Liver (tissue), 8 donors: ENCODE measurements at regions not wholly inside any gene's neighbourhood (a gene's known extent, or its start where the extent isn't known, plus 50 kb on each side); places are given as distances from the start of the nearest gene placed in this dataset.

ENCODE experiments used
- DNase-seq: peaks from one replicate; pipeline ENCODE4 v3.0.0-alpha.2; 2017; ENCODE audit warnings: low spot score
- H3K27ac ChIP-seq, 2 donors: one replicate each; pipeline ENCODE4 v1.7.0; 2013; ENCODE audit warnings: inconsistent platforms in 2 of 2, low read length in 2 of 2, control low read depth in 1 of 2, low read depth in 1 of 2, mild to moderate bottlenecking in 1 of 2
- H3K27me3 ChIP-seq, 4 donors: one replicate each; pipeline versions ENCODE4 v1.6.1 to v1.7.0; 2013; ENCODE audit warnings: low read length in 3 of 4, inconsistent platforms in 1 of 4, mild to moderate bottlenecking in 1 of 4, moderate library complexity in 1 of 4; ENCODE audit not compliant: control insufficient read depth in 4 of 4, insufficient read depth in 4 of 4
- H3K36me3 ChIP-seq, 4 donors: one replicate each; pipeline versions ENCODE4 v1.6.1 to v1.7.0; 2013; ENCODE audit warnings: low read length in 3 of 4, mild to moderate bottlenecking in 3 of 4, low read depth in 1 of 4, moderate library complexity in 1 of 4; ENCODE audit not compliant: control insufficient read depth in 4 of 4, insufficient read depth in 3 of 4
- H3K4me1 ChIP-seq, 4 donors: one replicate each; pipeline versions ENCODE4 v1.6.1 to v1.7.0; 2013; ENCODE audit warnings: low read length in 3 of 4, mild to moderate bottlenecking in 3 of 4, moderate library complexity in 1 of 4; ENCODE audit not compliant: control insufficient read depth in 4 of 4, insufficient read depth in 4 of 4
- H3K4me3 ChIP-seq, 3 donors: one replicate each; pipeline versions ENCODE4 v1.6.1 to v1.7.0; 2013; ENCODE audit warnings: low read length in 3 of 3, control low read depth in 1 of 3, low read depth in 1 of 3, mild to moderate bottlenecking in 1 of 3
- H3K9ac ChIP-seq, 2 donors: one replicate each; pipeline ENCODE4 v1.7.0; 2013; ENCODE audit warnings: low read length in 2 of 2, mild to moderate bottlenecking in 2 of 2, moderate library complexity in 2 of 2, control low read depth in 1 of 2, low read depth in 1 of 2
- H3K9me3 ChIP-seq, 4 donors: one replicate each; pipeline versions ENCODE4 v1.6.1 to v1.7.0; 2013; ENCODE audit warnings: low read length in 3 of 4; ENCODE audit not compliant: control insufficient read depth in 4 of 4
- ATF3 ChIP-seq: IDR thresholded peaks from 2 replicates; pipeline ENCODE4 v1.6.1; 2016; ENCODE audit warnings: antibody characterized with exemption
- CTCF ChIP-seq: fragments of 150-350 bp; IDR thresholded peaks from 2 replicates; pipeline ENCODE4 v1.5.1; 2017; ENCODE audit warnings: improper control_type of control experiment, low read depth, low read length; ENCODE audit not compliant: missing input control
- EGR1 ChIP-seq, 2 donors: IDR thresholded peaks; 2 replicates each; pipeline ENCODE4 v1.6.1; 2016 to 2018; ENCODE audit warnings: antibody characterized with exemption in 2 of 2, low read depth in 2 of 2
- FOXA1 ChIP-seq: IDR thresholded peaks from 2 replicates; pipeline ENCODE4 v1.6.1; 2016; ENCODE audit warnings: antibody characterized with exemption
- FOXA2 ChIP-seq: IDR thresholded peaks from 2 replicates; pipeline ENCODE4 v1.6.1; 2016; ENCODE audit warnings: antibody characterized with exemption
- GABPA ChIP-seq, 2 donors: IDR thresholded peaks in 1 of 2; conservative IDR thresholded peaks in 1 of 2; 2 replicates each; pipeline ENCODE4 v1.6.1; 2016; ENCODE audit warnings: antibody characterized with exemption in 2 of 2, mild to moderate bottlenecking in 1 of 2, moderate library complexity in 1 of 2
- HNF4A ChIP-seq, 2 donors: conservative IDR thresholded peaks; 2 replicates each; pipeline ENCODE4 v1.6.1; 2016; ENCODE audit warnings: antibody characterized with exemption in 2 of 2, mild to moderate bottlenecking in 2 of 2
- HNF4G ChIP-seq: IDR thresholded peaks from 2 replicates; pipeline ENCODE4 v1.6.1; 2016; ENCODE audit warnings: antibody characterized with exemption
- JUND ChIP-seq, 2 donors: IDR thresholded peaks; 2 replicates each; pipeline ENCODE4 v1.6.1; 2016; ENCODE audit warnings: antibody characterized with exemption in 2 of 2
- MAX ChIP-seq: IDR thresholded peaks from 2 replicates; pipeline ENCODE4 v1.6.1; 2016; ENCODE audit warnings: antibody characterized with exemption
- NR2F2 ChIP-seq: IDR thresholded peaks from 2 replicates; pipeline ENCODE4 v1.6.1; 2016; ENCODE audit warnings: antibody characterized with exemption
- RAD21 ChIP-seq, 2 donors: IDR thresholded peaks; 2 replicates each; pipeline ENCODE4 v1.6.1; 2016; ENCODE audit warnings: antibody characterized with exemption in 2 of 2, mild to moderate bottlenecking in 2 of 2
- REST ChIP-seq: IDR thresholded peaks from 2 replicates; pipeline ENCODE4 v1.6.1; 2016; ENCODE audit warnings: antibody characterized with exemption, mild to moderate bottlenecking
- RXRA ChIP-seq, 2 donors: IDR thresholded peaks; 2 replicates each; pipeline ENCODE4 v1.6.1; 2017 to 2018; ENCODE audit warnings: antibody characterized with exemption in 2 of 2, mild to moderate bottlenecking in 1 of 2
- SP1 ChIP-seq: IDR thresholded peaks from 2 replicates; pipeline ENCODE4 v1.6.1; 2018; ENCODE audit warnings: antibody characterized with exemption, mild to moderate bottlenecking
- TAF1 ChIP-seq: conservative IDR thresholded peaks from 2 replicates; pipeline ENCODE4 v1.6.1; 2016; ENCODE audit warnings: antibody characterized with exemption, mild to moderate bottlenecking
- YY1 ChIP-seq: IDR thresholded peaks from 2 replicates; pipeline ENCODE4 v1.6.1; 2016; ENCODE audit warnings: antibody characterized with exemption, mild to moderate bottlenecking
- ZBTB33 ChIP-seq: IDR thresholded peaks from 2 replicates; pipeline ENCODE4 v1.6.1; 2016; ENCODE audit warnings: antibody characterized with exemption
- WGBS: extraction: QIAGEN DNeasy Blood & Tissue Kit; methylation state at CpG from one replicate; pipeline ENCODE4 v1.1.7; 2013; 5-methylcytosine and 5-hydroxymethylcytosine counted together
- donor health status: healthy.
- donor health status: healthy.
- donor health status: healthy.
- donor health status: healthy.
- donor health status: healthy.

GRCh38 chr21:15627011-15627410 lies 102.8 kb upstream of the USP25 start:
- no peaks in the 10 kb centered on the region for H3K27me3 ChIP-seq
- H3K4me3 ChIP-seq, result no peak overlapping the region
- no peaks in the 10 kb centered on the region for H3K9me3 ChIP-seq
- no peak for TF ChIP-seq JUND (IDR thresholded peaks at IDR 0.05)
- TF ChIP-seq HNF4G, result no peak
- TF ChIP-seq SP1, result no peak
- no peak for TF ChIP-seq NR2F2
- TF ChIP-seq ATF3, result no peak
- TF ChIP-seq ZBTB33, result no peak
- TF ChIP-seq RXRA (IDR thresholded peaks at IDR 0.05), result no peak
- TF ChIP-seq EGR1 (IDR thresholded peaks at IDR 0.05; ENCODE audit: low read depth in 2 of 2), result no peak
- no peak for TF ChIP-seq RAD21 (IDR thresholded peaks at IDR 0.05)
- TF ChIP-seq REST, result no peak
- no peak for TF ChIP-seq CTCF
- TF ChIP-seq FOXA1, result no peak
- TF ChIP-seq FOXA2, result no peak
- no peak for TF ChIP-seq HNF4A (conservative IDR thresholded peaks at IDR 0.05)
- no peak for TF ChIP-seq TAF1
- TF ChIP-seq GABPA (IDR thresholded peaks at IDR 0.05 in 1 of 2, conservative IDR thresholded peaks at IDR 0.05 in 1 of 2), result no peak
- TF ChIP-seq MAX, result no peak
- no peak for TF ChIP-seq YY1
- no peak overlapping the region for H3K27ac ChIP-seq
- no peaks in the 10 kb centered on the region for H3K4me1 ChIP-seq
- H3K36me3 ChIP-seq, result no peaks in the 10 kb centered on the region
- H3K9ac ChIP-seq, result no peak overlapping the region
- no peak for DNase-seq
- 85% methylated on average over 3 of the region's 3 CpGs for WGBS

GRCh38 chr21:15627823-15628222 lies 102.0 kb upstream of the USP25 start:
- H3K4me3 ChIP-seq, result no peak overlapping the region
- no peak for TF ChIP-seq NR2F2
- H3K9me3 ChIP-seq, result no peaks in the 10 kb centered on the region
- WGBS, result 51% methylated on average over 7 of the region's 7 CpGs
- H3K4me1 ChIP-seq, result no peaks in the 10 kb centered on the region
- H3K27ac ChIP-seq, result no peak overlapping the region
- H3K36me3 ChIP-seq, result no peaks in the 10 kb centered on the region
- no peak for DNase-seq
- no peak overlapping the region for H3K9ac ChIP-seq
- H3K27me3 ChIP-seq, result no peaks in the 10 kb centered on the region
